ENCODE measurements at regions not wholly inside any gene's neighbourhood (a gene's known extent, or its start where the extent isn't known, plus 50 kb on each side); places are given as distances from the start of the nearest gene placed in this dataset.

DNA sequence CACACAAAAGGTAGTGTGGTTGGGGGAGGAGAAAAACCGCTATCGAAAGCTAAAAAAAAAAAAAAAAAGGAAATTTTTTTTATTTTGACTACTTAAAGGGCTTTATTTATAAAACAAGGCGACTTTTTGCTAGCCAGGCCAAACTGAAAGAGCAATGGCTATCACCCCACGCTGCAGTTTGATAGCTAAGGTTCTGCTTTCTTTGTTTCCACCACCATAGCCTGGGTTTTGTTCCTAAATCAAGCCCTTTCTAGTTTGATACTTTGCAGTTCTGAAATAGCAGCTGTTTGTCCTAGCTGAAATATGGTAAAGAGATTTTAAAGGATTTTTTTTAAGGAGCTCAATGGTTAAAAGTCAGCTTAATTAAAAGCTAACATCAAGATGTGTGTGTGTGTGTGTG, 67.4 kb upstream of the ABCA12 start:
- WGBS (ENCODE audit: insufficient coverage) = no CpG with 5 or more reads among the region's 4 CpGs
- Histone ChIP-seq H3K4me3 (replicated peaks in 1 of 3; ENCODE audit: low read depth in 2 of 3, low read length in 3 of 3) (no peak overlapping the region), H3K27me3 (ENCODE audit: control insufficient read depth in 2 of 2, insufficient read depth in 2 of 2, low read length in 2 of 2) (no peaks in the 10 kb centered on the region), H2AFZ (ENCODE audit: insufficient read depth, low read depth, low read length, poor library complexity, severe bottlenecking) (no peak overlapping the region), H3K4me2 (replicated peaks; ENCODE audit: extremely low read depth, low read length, poor library complexity, severe bottlenecking) (no peak overlapping the region), H3K27ac (ENCODE audit: low read depth in 1 of 2, low read length in 2 of 2) (no peak overlapping the region), H4K20me1 (ENCODE audit: insufficient read depth, low read length) (no peaks in the 10 kb centered on the region), H3K79me2 (ENCODE audit: insufficient read depth, low read length) (no peaks in the 10 kb centered on the region), H3K4me1 (ENCODE audit: control insufficient read depth in 1 of 2, insufficient read depth in 2 of 2, low read length in 2 of 2) (no peaks in the 10 kb centered on the region), H3K9ac (ENCODE audit: insufficient read depth, low read length, poor library complexity, severe bottlenecking) (no peak overlapping the region), H3K36me3 (replicated peaks in 1 of 2; ENCODE audit: control insufficient read depth in 1 of 2, insufficient read depth in 2 of 2, low read length in 2 of 2) (no peaks in the 10 kb centered on the region), H3K9me3 (replicated peaks in 1 of 2; ENCODE audit: control insufficient read depth in 1 of 2, insufficient read depth in 1 of 2, low read length in 2 of 2) (peaks cover 17 to 28% of the 10 kb centered on the region in 2 donors)
- TF ChIP-seq, protein P1, sequence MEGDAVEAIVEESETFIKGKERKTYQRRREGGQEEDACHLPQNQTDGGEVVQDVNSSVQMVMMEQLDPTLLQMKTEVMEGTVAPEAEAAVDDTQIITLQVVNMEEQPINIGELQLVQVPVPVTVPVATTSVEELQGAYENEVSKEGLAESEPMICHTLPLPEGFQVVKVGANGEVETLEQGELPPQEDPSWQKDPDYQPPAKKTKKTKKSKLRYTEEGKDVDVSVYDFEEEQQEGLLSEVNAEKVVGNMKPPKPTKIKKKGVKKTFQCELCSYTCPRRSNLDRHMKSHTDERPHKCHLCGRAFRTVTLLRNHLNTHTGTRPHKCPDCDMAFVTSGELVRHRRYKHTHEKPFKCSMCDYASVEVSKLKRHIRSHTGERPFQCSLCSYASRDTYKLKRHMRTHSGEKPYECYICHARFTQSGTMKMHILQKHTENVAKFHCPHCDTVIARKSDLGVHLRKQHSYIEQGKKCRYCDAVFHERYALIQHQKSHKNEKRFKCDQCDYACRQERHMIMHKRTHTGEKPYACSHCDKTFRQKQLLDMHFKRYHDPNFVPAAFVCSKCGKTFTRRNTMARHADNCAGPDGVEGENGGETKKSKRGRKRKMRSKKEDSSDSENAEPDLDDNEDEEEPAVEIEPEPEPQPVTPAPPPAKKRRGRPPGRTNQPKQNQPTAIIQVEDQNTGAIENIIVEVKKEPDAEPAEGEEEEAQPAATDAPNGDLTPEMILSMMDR (IDR thresholded peaks at IDR 0.05) = no peak
- peaks cover 0 to 3% (median 3%) of the 10 kb centered on the region in 3 donors for H3K27me3 Mint-ChIP-seq (ENCODE audit: low read depth in 3 of 3)
- DNase-seq = no peak
- H3K9me3 Mint-ChIP-seq = peaks cover 9 to 24% (median 19%) of the 10 kb centered on the region in 7 donors
- no peaks in the 10 kb centered on the region for H3K4me1 Mint-ChIP-seq
- H3K36me3 Mint-ChIP-seq = no peaks in the 10 kb centered on the region
- no peak overlapping the region for H3K4me3 Mint-ChIP-seq
- intact Hi-C loops (cut with micrococcal nuclease) = no loop called here
- H3K27ac Mint-ChIP-seq = no peak overlapping the region

DNA sequence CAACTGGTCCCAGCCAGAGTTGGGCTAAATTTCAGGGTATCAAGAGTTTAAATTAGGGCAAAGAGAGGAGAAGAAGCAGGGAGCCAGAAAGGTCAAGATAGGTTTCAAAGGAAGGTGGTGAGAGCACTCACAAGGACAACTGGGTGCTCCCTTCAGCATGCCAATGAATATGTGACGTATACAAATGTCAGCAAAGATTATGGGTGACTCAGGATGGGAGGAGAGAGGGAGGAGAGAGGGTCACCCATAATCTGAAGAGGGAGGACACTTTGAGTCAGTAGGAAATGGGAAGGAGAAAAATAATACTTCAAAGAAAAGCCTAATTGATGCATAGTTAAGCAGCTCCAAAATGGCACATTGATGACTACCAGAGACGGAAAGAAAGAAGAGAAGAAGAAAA, 53.1 kb upstream of the ABCA12 start:
- H3K4me1 Mint-ChIP-seq = no peaks in the 10 kb centered on the region
- no peak for DNase-seq
- no peaks in the 10 kb centered on the region for H3K27me3 ChIP-seq (ENCODE audit: control insufficient read depth in 2 of 2, insufficient read depth in 2 of 2, low read length in 2 of 2)
- H3K9me3 ChIP-seq (replicated peaks in 1 of 2; ENCODE audit: control insufficient read depth in 1 of 2, insufficient read depth in 1 of 2, low read length in 2 of 2) = peaks cover 0 to 4% of the 10 kb centered on the region in 2 donors
- no peak overlapping the region for H3K4me3 ChIP-seq (replicated peaks in 1 of 3; ENCODE audit: low read depth in 2 of 3, low read length in 3 of 3)
- H3K4me2 ChIP-seq (replicated peaks; ENCODE audit: extremely low read depth, low read length, poor library complexity, severe bottlenecking) = no peak overlapping the region
- H4K20me1 ChIP-seq (ENCODE audit: insufficient read depth, low read length) = no peaks in the 10 kb centered on the region
- H3K9me3 Mint-ChIP-seq = peaks cover 7 to 14% (median 9%) of the 10 kb centered on the region in 7 donors
- TF ChIP-seq, protein P1 (IDR thresholded peaks at IDR 0.05) = no peak
- no peak overlapping the region for H2AFZ ChIP-seq (ENCODE audit: insufficient read depth, low read depth, low read length, poor library complexity, severe bottlenecking)
- H3K27me3 Mint-ChIP-seq (ENCODE audit: low read depth in 3 of 3) = no peaks in the 10 kb centered on the region
- no peaks in the 10 kb centered on the region for H3K79me2 ChIP-seq (ENCODE audit: insufficient read depth, low read length)
- H3K27ac Mint-ChIP-seq = no peak overlapping the region
- intact Hi-C loops (cut with micrococcal nuclease) = no loop called here
- no peak overlapping the region for H3K9ac ChIP-seq (ENCODE audit: insufficient read depth, low read length, poor library complexity, severe bottlenecking)
- H3K27ac ChIP-seq (ENCODE audit: low read depth in 1 of 2, low read length in 2 of 2) = no peak overlapping the region
- H3K36me3 ChIP-seq (replicated peaks in 1 of 2; ENCODE audit: control insufficient read depth in 1 of 2, insufficient read depth in 2 of 2, low read length in 2 of 2) = no peaks in the 10 kb centered on the region
- no peak overlapping the region for H3K4me3 Mint-ChIP-seq
- H3K36me3 Mint-ChIP-seq = no peaks in the 10 kb centered on the region
- 100% methylated on average over 1 of the region's 2 CpGs for WGBS (ENCODE audit: insufficient coverage)
- H3K4me1 ChIP-seq (ENCODE audit: control insufficient read depth in 1 of 2, insufficient read depth in 2 of 2, low read length in 2 of 2) = no peaks in the 10 kb centered on the region
